AML-193 (cell line): ENCODE measurements at regions not wholly inside any gene's neighbourhood (a gene's known extent, or its start where the extent isn't known, plus 50 kb on each side); places are given as distances from the start of the nearest gene placed in this dataset.

Experiments
- DNase-seq, 2 experiments: peaks; one replicate each; lab custom pipeline; 2025; lab: John Stamatoyannopoulos, UW

DNA sequence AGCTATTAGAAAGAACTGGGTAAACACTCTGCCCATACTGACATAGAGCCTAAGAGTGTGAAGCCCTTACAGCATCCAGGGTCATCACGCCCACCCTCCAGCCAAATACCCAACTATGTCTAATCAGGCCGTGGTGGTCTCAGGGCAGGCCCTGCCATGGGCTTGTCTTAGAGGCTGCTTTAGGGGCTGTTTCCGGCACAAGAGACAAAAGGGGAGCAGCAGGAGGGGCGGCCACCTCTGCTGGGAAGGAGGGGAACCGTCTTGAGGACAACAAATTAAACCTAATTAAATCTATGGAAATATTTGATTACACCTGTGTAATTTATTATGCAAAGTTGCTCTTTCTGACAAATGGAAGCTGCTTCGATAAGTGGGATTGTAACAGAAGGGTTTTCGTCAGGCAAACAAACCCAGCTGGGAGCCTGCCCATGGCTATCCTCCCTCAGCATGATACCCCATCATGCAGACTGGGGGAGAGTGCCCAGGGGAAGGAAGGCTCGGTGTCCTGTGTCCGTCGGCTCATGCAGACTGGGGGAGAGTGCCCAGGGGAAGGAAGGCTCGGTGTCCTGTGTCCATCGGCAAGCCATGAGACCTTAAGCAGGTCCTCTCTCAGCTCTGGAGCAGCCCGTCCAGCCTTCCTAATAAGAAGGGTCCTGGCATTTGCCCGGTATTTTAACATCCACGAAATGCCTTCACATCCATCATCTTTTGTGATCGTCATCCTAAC, 163.6 kb upstream of the B3GAT1 start:
- no peak for DNase-seq

DNA sequence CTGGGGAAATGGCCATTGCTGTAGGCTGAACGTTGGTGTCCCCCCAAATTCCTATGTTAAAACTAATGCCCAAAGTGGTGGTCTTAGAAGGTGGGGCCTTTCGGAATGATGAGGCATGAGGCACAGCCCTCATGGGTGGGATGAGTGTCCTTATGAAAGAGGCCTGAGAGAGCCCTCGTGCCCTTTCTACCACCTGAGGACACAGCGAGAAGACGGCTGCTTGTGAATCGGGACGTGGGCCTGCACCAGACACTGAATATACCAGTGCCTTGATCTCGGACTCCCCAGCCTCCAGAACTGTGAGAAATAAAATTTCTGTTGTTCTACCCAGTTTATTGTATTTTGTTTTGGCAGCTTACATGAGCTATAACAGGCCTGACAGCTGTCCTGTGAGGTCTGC, 162.9 kb upstream of the B3GAT1 start:
- no peak for DNase-seq

DNA sequence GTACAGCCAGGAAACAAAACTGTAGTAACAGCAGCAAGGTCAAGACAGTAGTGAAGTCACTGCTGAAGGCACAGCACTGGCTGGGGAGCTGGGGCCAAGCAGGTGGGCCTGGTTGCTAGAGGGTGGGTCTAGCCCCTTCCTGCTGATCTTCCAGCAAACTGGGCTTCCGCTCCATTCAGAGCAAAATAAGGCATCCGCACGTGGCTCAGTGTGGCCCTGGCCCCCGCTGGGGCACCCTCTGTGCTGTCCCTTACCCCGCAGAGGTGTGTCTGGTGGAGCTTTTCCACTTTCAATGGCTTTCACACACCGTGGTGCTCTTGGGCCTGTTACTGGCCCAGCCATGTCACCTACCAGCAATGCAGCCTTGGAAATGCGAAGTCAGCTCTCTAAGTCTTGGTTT, 162.4 kb upstream of the B3GAT1 start:
- no peak for DNase-seq

DNA sequence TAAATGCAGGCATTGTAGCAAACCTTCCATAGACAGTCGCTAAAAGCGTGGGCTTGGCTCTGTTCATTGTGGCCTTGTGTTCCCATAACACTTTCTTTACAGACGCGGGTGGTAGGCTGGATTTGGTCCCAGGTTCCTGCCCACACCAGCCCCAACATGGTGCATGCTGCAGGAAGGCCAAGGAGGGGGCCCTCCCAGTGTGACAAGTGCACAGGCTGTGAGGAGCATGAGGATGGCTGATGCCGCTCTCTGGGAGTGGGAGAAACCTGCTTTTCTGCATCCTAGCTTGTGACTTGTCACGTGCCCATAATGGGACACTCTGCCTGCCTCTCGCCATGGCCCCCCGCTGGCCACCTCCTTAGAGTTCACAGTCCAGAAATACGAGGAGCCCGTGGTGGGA, 161.8 kb upstream of the B3GAT1 start:
- DNase-seq, result no peak

DNA sequence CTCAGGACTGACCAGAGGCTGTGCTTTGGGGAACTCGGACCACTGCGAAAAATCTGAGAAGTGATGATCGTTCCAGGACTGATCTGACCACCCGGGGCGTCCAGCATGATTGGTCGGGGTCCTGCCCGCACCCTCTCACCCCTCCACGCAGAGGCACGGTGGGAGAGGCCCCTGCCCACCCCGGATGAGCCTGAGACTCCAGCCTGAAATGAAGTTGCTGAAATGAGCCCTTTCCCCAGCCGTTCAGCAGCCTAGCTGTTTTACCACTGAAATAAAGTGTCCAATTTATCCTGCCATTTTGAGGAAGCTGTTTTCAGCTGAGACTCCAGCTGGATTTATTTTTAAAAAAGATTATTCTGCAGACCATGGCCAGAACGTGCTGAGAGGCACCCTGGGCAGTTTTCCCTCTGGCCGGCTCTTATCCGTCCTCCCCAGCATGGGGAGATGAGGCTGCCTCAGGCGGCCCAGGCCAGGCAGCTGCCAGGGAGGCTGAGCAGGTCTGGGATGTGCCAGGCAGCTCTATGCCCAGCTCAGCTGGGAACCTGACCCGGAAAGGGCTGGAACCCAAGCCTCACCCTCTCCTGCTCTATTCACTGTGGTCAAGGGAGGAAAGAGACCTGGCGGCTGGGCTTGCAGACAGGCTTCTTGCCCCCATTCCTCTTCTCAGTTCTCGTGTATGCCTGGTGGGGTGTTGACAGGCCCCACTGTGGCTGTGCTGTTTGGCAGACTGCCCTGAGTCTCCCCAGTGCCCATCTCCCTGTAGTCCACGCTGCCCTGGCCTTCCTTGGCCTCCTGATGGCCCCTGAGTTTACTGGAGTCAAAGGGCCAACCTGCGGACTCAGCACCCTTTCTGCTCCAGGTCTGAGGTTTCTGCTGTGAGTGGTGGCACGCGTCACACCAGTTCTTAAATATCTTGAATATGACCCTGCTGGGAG, 161.0 kb upstream of the B3GAT1 start:
- no peak for DNase-seq

DNA sequence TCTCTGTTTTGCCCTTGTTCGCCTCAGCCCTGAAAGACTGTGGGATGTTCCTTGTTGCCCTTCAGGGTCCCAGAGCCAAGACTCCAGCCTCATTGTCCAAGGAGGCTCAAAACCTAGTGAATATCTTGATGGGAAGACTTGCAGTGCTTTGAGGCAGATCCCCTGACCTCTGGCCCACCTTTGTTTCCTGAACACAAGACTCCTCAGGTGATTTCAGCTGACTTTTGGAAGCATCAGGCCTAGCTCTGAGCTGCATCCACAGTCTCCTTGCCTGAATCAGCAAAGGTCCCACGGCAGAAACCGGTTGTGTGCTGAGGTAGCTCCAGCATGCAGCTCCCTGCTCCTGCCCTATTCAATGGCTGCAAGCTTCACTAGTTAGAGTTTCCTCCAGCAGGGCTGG, 159.3 kb upstream of the B3GAT1 start:
- DNase-seq, result no peak

DNA sequence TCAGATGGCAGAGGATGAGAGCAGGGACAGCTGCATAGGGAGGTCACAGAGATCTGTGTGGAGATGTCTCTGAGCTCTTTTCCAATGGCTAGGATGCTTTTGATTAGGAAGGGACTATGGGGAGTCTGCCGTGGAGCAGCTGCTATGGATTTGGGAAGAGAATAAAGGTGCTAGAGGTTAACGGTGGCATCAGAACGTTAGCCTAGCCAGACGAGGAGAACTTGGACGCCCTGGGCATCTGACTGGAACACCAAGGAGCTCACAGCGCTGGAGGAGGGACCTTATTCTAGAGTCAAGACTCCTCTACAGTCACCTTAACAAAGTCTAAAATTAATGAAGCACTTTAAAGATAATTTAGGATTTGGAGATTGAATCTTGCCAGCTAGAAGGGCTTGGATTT, 157.2 kb upstream of the B3GAT1 start:
- DNase-seq, result no peak

GRCh38 chr11:134566311-134566710, 154.3 kb upstream of the B3GAT1 start:
- no peak for DNase-seq

GRCh38 chr11:134565343-134565891, 153.4 kb upstream of the B3GAT1 start:
- no peak for DNase-seq

GRCh38 chr11:134564472-134565200, 152.6 kb upstream of the B3GAT1 start:
- DNase-seq, result no peak

DNA sequence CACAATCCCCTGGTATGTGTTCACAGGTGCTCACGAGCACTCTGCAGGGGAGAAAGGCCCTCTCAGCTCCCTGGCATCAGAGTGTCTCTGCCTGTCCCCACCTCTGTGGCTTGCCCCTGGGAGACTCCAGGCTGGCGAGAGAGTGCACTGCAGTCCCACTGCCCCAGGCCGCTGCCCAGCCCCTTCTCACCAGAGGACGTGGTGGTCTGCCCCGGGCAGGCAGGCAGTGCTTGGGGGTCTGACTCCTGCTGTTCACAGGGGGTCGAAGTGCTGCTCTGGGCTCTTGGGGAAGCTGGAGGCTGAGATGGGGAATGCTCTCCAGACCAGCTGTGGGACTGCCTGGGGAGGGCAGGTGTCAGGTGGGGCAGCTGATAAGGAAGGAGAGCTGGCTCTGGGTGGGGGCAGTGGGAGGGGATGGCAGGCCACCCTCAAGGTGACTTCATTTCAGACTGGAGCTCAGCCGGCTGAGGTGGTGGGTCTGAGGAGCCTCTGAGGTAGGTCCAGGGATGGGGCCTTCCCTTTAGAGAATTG, 151.0 kb upstream of the B3GAT1 start:
- DNase-seq, result no peak

- DNase-seq, result no peak
Measured at GRCh38 chr11:134562196-134562595, 150.2 kb upstream of the B3GAT1 start.

- DNase-seq, result no peak
Measured at GRCh38 chr11:134561331-134561720, 149.3 kb upstream of the B3GAT1 start.

DNA sequence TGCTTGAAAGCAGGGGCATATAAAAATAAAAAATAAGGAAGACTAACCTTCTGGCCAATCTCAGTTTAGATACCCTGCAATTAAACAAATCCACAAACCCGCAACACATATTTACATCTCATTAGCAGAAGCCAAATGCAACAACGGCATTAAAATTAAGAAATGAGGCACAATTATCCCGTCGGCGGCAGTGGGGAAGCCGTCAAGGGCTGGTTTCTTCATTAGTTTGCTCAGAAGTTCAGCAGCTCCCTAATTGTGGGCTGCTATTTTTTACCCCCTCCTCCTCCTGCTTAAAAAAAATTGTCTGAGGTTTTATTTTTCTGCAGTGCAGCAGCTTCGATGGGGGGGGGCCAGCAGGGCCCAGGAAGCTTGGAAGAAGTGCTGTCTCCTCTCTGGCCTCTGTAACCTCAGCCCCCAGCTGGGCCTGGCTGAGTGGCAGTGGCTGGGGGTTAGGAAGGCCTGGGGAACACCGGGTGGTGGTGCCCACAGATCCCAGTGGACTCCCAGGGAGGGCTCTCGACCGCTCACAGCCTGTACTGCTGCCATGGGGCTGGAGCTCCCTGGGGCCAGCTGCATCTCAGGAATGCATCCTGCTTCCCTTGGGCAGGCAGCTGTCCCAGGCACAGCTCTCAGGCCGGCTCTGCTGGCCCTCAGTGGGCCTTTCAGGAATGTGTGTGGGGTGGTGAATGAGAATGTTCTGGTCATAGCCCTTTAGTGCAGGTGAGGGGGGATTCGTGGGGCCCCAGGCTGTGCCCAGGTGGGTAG, 148.7 kb upstream of the B3GAT1 start:
- DNase-seq, result no peak

- DNase-seq, result no peak
Measured at GRCh38 chr11:134560066-134560465, 148.0 kb upstream of the B3GAT1 start.

DNA sequence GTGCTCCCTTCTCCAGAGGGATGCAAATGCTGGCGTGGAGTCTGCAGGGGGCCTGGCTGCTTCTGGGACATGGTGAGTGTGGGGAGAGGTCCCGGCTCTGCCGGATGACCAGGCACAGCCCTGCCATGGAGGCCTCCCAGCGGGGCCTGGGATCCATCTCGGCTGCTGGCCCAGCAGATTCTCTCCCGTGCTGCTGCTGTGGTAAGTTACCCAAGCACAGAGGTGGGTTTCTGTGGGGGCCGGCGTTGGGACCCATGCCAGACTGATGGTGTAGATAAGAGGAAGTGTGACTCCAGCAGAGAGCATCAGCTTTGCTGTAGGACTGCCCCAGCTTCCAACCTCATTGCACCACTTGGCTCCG, 147.5 kb upstream of the B3GAT1 start:
- DNase-seq, result no peak

- DNase-seq, result no peak
Measured at GRCh38 chr11:134558916-134559601, 147.0 kb upstream of the B3GAT1 start.

GRCh38 chr11:134558258-134558835, 146.3 kb upstream of the B3GAT1 start:
- DNase-seq, result no peak

DNA sequence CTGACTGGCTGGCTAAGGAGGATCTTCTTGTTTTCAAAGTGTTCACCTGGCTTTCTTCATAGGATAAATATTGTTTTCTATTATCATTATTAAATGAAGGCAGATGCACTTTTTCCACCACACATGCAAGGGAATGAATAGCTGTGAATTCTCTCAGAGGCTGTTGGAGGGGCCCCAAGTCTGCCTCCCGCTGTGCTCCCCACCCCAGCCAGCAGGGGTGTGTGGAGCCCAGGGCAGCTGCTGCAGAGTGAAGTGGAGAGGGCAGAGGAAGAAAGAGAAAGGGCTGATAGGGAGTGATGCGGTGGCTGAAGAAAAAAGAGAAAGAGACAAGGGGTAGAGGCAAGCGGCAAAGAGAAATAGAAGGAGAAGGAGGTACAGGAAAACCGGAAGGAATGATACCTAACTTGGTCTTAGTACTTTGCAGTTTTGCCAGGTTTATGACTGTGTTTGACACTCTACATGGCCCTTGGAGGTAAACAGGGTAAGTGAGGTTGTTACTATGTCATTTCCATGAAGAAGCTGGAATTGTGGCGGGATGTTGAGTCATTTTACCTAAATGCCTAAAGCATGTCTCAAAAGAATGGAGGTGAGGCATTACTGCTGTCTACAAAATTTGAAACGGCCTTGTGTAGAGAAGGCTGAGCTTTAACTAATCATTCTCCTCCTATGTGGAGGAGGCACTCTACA, 145.7 kb upstream of the B3GAT1 start:
- no peak for DNase-seq

DNA sequence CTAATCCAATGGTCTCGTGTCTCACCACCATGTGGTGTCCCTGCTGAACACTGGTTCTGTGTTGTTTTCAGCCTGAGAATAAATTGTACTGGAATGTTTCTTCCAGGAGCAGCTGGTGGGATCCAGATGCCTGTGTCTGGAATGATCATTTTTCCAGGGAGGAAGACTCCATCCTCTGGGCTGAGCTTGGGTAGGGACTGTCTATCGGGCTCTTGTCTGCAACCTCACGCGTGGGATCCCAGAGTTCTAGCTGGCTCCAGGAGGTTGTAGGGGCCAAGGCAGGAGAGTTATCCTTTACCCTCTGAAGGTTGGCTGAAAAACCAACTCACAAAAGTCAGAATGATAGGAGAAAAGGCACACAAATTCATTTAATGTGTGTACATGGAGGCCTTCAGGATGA, 144.1 kb upstream of the B3GAT1 start:
- DNase-seq, result no peak
